GM18499 (cell line): ENCODE measurements at regions not wholly inside any gene's neighbourhood (a gene's known extent, or its start where the extent isn't known, plus 50 kb on each side); places are given as distances from the start of the nearest gene placed in this dataset.
"Not testable (repeated sequence)": the region's sequence is repeated elsewhere in the genome, so short reads cannot be mapped to it uniquely, and the experiment has no call there.

ENCODE experiments used
- ATAC-seq: cut with Tn5 transposase; IDR thresholded peaks from one replicate; pipeline ENCODE4 v1.9.1; 2021; ENCODE audit warnings: moderate number of reproducible peaks; ENCODE audit not compliant: insufficient read depth, unreplicated experiment

DNA sequence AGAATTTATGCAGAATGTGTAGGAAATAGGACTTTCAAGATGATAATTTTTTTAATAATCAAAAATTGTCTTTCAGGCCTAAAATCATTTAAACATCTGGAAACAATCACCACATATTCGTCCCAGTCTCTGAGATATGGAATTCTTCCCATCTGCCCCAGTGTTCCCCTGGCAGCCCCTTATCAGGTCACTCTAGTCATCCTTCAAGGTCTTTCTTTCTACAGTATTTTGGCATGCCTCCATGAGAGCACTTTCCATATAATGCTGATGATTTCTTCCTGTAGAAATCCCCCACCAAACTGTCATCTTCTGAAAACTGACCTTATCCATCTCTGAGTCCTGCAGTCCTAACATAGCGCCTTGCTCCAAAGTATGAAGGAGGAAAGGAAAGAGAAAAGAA is 422.1 kb downstream of the RPS29 start:
- ATAC-seq, result no peak

DNA sequence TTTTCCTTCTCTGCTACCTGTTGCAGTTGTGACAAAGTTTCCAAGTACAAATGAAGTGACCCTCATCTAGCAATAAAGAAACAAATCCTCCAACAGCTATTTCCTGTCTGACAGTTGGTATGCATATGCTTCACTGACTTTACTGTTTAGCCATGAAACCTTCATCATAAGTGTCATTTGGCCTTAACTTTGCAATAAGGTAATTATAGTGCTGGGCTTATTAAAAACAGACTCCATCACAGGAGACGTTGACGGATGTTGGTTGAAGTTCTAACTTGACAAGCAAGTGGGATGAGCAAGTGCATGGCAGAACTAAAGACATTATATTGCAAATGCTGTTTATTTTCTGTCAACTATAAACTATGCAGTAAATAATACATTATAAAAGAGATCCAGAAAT is 425.2 kb downstream of the RPS29 start:
- ATAC-seq, result no peak

DNA sequence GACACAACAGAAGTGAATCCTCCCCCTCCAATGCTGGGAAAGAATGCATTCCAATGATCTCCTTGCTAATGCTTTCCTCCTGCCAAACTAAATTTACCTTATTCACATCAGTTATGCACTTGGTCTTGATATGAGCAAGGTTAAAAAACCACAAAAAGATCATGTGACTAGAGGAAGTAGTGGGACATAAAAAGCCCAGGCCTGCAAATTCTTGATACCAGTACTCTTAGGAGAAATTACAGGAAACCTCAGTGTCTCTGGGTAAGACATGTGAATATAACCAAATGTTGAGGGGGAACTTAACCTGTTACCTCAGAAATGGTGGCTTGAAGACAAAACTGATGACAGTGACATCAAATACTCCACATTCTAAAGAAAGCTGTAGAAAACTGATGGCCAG is 427.1 kb downstream of the RPS29 start:
- no peak for ATAC-seq

DNA sequence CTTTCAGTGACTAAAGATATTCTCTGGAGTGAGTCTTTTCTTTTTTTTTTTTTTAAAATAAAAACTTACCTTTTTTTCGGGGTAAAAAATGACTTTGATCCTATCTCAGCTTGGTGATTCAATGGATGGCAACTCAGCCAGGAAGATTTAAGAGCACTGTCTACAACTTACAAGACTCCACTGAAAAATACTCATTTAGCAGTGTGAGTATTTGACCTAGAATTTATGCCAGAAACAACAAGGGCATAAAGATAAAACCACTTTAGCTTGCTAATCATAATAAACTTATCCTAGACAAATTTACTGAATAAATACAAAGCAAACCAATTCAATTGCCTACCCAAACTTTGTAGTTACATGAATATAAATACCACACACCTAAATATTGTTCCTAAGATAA is 446.6 kb downstream of the RPS29 start:
- ATAC-seq, result no peak

DNA sequence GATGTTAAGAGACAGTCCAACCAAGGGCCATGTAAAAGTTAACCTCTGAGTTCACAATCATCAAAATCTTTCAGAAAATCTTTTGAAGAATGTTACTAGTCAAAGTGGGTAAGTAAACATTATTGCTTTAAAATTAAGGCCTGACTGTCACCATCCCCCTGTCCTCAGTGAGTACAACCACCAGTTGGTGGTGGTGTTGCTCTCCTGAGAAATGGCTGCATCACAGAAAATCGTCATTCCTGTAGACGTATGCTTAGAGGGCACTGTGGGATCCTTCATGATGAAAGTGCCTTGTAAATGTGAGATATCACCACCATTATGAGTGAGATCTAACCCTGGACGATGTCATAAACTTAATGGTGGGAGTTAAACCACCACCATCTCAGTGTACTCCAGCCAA is 451.2 kb downstream of the RPS29 start:
- no peak for ATAC-seq

DNA sequence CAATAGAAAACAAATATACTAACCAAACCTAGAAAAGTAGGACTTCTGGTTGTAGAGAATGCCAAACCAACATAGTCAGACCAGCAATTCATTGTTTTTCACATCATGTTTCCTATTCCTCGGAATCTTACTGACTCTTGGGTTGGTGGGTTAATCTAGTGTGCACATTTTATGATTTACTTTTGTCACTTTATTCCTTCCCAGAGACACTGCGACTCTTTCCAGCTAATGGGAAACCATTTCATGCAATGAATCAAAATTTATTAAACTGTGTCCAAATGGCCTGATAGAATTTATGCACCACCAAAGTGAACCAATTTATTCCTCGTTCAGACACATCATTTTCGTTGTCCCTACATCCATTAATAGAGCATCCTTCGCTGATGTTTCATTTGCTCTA is 464.9 kb downstream of the RPS29 start:
- no peak for ATAC-seq

DNA sequence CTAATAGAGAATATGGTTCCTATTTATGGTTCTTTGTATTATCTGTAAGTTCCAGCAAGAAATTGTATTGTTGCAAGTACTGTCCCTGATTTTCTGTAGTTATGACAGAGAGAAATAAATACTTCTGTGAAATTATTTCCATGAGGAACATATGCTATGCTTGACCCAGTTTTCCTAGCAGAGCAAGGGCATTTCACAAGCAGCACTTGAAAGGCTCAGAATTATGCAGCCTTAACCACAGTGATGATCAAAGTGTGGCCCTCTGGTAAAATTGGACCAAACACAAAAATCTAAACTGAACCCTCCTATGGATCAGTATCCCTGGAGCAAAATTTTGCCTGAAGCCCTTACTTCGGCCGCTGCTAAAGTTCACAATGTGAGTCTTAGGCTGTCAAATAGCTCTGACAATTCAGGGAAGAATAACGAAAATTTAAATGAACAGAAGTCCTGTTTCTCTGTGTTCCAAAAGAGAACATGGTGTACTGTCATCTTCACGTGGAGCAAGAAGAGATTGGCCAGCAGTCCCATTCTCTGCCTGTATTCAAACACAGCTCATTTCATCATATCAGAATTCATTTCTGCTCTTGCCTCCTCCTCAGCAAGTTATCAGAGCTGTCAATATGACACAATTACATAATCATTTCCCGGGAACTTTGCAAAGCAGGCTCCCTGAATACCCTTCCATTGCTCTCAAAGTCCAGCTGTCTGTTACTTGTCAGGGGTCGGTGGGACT is 471.9 kb downstream of the RPS29 start:
- no peak for ATAC-seq

DNA sequence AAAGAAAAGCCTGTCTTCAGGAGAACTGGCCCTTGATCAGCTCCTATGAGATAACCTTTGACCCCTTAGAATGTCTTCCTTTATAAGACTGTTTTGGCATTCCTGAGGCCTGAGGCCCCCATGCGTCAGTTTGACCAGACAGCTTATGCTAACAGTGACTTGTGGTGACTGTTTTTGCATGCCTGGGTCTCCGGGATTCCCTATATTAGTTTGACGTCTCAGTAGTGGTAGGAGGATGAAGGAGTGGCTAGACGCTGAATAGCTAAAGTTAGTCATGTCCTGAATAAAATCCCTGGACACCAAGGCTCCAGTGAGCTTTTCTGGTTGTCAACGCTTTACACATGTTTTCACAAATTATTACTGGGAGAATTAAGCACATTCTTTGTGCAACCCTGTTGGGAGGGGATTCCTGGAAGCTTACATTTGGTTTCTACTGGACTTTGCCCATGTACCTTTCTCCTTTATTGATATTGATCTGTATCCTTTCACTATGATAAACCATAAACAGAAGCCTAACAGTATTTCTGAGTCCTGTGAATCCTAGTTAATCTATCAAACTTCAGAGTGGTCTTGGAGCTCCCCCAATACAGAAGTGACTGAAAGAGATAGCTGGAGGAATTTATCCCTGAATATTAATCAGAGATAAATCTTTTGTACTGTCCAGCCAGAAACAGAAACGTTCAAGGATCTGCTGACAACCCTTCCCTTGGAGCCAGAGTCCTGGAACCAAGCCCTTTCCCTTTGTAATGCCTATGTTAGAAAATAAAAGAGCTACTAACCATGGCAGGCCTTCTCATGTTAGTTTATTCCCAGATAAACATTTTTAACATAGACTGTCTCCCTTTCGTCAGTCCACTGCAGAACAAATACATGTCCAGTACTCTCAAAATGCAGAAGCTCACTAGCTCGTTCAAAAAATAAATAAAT is 479.2 kb downstream of the RPS29 start:
- no peak for ATAC-seq

DNA sequence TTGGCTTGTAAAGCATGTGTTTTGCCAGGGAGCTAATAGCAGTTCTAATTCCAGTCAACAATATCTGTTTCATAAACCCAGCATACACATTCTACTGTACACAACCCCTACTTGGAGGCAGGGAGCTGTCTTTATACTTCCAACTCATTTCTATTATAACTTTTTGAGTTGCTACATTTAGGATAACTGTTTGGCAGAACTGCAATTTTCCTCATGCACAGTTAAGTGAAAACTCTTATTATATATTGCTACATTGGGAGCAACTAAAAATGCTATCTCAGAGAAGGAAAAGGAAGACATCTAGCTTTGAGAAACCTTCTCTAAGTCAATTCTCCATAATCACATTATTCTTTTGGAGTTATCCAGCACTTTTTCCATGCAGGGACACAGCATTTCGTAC is 480.2 kb downstream of the RPS29 start:
- no peak for ATAC-seq

DNA sequence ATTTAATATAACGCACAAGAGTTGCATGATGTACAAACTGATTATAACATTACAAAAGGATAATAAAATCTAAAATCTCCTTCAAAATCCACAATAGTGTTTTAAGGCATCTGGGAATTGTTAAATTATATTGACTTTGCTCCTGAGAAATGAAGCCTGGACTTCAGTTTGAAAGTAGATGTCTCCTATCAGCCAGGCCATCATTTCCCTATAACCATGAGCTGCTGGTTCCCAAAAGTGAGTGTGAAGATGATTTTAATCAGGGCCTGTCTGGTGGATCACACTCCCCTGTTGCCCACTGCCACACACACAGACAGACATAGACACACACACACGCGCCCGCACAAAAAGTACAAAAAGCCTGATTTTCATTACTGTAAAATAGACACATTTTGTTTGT is 480.7 kb downstream of the RPS29 start:
- no peak for ATAC-seq

DNA sequence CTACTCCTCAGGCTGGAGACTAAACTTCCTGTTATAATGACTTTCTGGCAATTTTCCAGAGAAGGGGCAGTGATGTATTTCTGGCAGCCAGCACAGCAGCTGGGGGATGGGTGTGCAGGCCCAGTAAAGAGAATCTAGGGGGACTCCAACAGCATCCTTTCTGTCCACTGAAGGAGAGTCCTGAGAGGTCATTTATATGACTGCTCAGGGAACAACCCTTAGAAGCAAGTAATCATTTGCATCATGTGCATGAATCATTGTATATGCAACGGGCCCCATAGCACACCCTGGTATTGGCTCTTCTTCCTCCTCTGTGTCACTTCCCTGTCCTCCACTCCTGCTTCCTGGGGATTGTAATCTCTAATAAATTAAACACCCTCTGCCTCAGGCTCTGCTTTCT is 493.8 kb downstream of the RPS29 start:
- ATAC-seq, result no peak

DNA sequence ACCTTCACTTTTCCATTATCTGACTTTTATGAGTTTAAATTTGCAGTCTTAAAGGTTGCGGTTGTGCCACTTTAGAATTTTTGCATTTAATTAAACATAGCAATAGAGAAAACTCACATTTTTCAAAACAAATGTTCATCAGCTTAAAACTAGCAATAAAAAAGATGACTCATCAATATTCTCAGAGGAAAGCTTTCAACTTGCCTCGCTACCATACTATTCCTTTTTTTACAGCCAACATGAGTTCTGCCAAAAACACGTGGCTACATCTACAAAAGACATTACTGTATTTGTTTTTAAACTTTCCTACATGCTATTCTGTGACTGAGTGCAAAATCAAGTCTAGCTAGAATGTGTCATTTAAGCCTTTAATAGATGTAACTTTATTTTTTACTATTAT is 497.1 kb downstream of the RPS29 start:
- no peak for ATAC-seq

DNA sequence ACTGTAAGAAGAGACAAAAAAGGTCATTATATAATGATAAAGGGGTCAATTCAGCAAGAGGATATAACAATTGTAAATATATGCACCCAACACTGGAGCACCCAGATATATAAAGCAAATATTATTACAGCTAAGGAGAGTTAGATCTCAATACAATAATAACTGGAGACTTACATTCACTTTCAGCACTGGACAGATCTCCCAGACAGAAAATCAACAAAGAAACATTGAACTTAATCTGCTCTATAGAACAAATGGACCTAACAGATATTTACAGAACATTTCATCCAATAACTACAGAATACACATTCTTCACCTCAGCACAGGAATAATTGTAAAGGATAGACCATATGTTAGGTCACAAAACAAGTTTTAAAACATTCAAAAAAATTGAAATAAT is 512.9 kb downstream of the RPS29 start:
- not testable (repeated sequence) for ATAC-seq

DNA sequence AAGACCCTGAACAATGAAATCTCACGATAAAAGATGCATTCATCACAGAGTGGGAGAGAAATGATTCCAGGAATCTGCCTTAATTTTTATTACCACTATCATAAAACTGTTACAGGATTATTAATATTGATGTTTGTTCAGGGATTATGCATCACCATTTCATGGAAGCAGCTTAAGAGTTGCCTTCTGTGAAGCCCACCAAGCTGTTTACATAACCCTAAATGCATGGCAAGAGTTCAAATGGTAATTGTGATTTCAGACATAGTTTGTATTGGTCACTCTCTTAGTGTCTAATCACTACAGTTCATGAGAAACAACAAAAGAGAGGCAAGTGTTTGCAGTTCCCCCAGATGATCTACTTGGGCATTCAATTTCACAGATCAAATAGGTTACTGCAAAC is 527.7 kb downstream of the RPS29 start:
- ATAC-seq, result no peak

DNA sequence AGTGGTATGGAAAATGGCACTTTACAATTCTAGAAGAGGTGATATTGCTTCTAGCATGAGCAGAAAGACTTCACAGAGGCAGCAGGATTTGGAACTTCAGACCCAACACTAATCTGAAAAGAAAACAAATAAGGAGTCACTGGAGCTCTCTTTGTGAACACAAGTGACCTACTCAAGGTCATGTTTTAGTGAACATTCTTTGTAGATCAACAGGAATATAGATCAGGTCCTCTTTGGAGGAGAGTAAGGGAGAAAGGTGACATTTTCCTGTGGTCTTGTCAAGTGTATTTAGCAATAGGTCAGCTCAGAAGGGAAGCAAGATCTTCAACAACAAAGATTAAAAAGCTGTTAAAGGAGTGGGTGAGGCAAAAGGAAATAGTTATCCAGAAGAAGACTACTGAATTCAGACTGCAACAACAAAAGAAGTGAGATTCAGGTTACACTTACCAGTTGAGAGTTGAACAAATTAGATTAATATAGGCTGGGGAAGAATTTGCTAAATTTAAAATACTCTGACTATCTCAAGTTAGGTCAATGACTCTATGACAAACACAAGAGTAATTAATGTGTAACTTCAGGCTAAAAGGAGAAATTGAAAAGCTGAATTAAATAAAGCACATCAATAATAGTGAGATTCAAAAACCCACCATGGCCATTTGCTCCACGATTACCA is 528.2 kb downstream of the RPS29 start:
- ATAC-seq, result no peak

DNA sequence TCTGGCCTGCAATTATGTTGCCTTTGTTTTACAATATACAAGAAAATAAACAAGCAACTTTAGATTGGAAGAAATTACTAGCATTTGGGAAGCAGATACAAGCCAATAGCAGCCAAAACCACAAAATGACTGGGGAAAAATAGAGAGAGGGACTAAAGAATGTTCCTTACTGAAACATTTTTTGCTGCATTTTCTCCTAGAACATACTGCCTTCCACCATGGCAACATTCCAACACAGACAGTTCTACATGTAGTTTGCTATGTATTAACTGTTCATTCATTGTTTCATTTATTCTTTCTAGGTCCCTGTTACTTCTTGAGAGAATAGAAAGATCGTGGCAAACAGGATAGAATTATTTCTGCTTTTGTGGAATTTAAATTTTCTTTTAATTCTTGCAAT is 530.2 kb downstream of the RPS29 start:
- no peak for ATAC-seq

DNA sequence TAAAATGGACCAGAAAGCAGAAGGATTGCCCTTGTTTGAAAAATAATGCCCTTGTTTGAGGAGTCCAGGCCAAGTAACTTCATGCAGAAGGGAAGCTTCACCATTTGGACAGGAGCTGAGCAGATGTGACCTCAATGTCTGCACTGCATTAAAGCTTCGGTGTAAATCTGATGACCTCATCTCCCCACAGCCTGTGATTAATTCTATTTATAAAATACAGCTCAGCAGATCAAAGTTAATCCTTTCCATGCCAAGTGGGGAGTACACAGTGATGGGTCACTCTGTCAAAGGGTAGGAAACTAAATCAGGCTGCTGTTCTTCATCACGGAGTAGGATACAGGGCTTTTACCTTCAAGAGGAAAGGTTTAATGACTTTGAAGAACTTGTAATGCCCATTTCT is 533.7 kb downstream of the RPS29 start:
- no peak for ATAC-seq

DNA sequence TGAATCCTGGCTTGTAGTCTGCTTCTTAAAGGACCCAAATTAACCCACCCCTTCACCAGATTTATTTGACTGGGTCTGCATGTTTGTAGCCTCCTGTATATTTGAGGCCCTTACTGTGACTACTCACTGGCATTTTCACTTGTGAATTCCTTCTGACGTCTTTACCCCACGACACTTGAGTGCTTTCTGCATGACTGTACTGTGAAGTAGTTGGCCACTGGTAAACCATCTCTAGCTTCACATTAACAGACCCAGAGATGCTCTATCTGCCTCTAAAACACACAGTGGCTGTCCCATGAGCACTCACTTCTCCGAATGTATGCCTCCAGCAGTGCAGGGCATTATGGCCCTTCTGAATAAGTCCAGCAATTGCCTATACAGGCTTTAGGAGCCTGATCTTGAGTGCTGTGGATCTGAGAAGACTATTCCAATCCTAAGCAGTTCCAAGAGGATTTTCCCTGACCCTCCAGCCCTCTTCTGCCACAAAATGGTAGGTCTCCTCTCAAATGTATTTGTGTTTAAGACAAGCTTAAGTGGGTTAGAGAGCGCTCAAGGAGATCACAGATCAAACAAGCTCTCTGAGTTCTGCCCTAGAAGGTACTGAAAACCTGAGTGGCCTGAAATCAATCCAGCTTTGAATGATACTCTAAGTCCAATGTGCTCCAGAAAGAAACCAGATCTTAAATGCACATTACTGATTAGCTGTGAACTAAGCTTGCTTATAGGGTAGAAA is 534.7 kb downstream of the RPS29 start:
- no peak for ATAC-seq

DNA sequence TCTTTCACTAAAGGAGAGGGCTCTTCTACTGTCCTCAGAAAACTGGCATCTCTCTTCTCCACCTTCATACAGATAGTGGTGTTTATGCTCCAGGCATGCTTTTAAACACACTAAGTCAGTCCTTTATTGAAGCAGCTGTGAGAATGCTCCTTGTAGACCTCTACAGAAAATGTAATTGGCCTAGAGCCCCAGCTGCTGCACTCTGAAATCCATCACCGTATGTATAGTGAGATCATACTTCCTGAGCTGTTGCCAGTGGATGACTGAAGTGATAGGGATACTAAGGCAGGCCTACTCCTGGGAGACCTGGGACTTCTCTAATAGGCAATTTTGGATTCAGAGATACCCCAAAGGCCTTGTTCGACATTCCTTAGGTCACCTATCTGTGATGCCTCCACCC is 535.4 kb downstream of the RPS29 start:
- ATAC-seq, result no peak

DNA sequence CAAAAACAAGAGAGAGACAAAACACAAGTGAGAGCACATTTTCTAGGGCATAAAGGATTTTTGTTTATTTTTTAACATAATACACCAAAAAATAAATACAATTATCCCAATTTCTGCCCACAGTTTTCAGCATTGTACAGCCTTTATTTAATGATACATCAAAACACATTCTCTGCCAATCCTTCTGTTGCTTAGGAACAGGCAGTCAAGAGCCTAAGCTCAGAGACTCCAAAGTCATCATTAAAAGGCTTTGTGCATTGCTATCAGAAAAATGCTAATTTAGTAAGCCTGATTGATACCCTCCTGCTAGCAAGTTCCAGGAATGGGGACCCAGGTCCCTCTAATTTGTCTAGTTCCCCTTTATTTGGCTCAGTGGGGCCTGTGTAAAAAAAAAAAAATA is 536.5 kb downstream of the RPS29 start:
- ATAC-seq, result no peak

DNA sequence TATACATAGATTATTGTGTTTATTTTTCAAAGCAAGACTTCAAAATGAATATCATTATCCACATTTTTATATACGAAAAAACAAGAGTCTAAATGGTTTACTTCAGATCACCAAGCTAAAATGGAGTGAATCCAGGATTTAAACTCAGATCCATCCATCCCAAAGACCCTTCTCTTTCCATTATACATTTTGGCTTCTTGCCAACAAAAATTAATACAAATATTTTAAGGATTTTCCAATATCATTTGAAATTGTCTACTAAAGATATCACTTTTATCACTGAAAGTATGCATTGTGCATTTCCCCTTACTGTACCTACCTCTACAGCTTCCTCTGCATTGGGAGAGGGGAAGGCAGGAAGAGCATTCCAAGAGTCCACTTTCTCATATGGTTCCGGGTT is 541.2 kb downstream of the RPS29 start:
- no peak for ATAC-seq
